ENCODE measurements at regions not wholly inside any gene's neighbourhood (a gene's known extent, or its start where the extent isn't known, plus 50 kb on each side); places are given as distances from the start of the nearest gene placed in this dataset.
"Not testable (repeated sequence)": the region's sequence is repeated elsewhere in the genome, so short reads cannot be mapped to it uniquely, and the experiment has no call there.

- DNase-seq = no peak
Measured at GRCh38 chr12:40431169-40431568, 206.4 kb downstream of the LRRK2 start.

DNA sequence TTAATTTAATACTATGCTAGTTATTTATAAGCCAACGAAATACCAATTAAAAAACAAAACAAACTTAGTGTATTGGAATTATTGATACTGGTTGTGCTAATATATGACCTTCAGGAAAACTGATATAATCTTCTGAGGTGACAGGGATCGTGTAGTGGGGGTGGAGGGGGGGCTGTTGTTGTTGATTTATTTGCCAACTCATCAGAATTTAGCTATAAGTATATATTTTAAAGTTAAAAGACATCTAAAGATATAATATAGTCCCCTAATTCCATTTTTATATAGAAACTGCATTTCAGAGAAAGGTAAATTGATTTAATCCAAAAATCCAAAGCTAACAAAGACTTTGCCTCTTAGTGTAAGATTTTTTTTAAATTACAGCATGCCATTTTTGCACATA, 210.5 kb downstream of the LRRK2 start:
- DNase-seq = no peak

GRCh38 chr12:40435951-40436350, 211.2 kb downstream of the LRRK2 start:
- DNase-seq = no peak

DNA sequence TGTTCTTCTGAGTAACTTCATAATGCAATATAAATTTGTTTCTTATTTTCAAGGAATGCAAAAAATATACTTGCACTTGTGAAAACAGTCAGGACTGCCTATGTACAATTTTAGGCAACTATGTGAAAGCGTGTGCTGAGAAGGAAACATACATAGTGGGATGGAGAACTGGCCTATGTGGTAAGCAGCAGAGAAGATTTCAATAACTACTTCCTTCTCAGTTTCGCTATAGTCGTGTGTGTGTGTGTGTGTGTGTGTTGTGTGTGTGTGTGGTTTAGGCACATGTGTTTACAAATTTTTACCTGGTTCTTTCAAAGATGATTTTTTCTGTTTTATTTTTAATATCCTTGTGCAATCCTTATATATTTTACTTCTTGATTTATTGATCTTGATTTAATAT, 211.8 kb downstream of the LRRK2 start:
- no peak for DNase-seq

DNA sequence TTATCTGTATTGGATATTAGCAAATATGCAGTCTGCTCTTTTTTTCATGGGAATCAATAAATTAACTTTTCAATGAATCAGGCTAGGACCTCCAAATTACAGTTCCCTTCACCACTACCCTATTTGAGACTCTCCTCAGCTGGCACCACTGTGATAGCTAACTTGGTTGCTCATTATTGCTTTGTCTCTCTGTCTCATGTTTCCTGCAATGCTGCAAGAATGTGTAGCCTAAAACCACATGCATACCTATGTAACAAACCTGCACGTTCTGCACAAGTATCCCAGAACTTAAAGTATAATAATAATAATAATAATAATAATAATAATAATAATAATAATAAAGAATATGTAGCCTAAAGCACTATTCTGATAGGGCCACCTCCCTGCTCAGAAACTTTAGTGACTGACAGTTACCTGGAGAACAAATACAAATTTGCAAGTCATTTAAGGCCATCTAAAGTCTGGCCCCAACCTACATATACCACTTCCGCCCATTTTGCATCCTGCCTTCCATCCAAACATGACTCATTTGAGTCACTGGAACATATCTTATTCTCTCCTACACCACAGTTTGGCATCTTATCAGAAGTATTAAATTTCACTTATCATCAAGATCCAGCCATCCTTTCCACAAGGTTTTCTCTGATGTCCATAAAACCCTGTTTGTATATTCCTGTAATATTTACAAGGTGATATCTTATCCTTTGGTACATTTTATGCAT, 215.1 kb downstream of the LRRK2 start:
- no peak for DNase-seq

DNA sequence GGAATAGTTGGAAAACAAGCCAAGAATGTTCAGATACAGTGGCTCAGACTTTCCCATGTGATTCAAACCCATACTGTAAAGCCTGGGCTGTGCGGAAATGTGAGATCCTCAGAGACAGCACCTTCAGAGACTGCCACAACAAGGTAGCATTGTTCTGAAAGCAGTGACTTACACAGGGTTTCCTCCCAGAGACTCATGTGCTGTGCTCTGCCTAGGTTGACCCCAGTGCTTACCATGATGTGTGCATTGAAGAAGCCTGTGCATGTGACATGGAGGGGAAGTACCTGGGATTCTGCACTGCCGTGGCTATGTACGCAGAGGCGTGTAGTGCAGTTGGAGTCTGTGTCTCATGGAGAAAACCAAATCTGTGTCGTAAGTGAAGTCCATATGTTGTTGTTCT, 219.4 kb downstream of the LRRK2 start:
- DNase-seq = no peak

DNA sequence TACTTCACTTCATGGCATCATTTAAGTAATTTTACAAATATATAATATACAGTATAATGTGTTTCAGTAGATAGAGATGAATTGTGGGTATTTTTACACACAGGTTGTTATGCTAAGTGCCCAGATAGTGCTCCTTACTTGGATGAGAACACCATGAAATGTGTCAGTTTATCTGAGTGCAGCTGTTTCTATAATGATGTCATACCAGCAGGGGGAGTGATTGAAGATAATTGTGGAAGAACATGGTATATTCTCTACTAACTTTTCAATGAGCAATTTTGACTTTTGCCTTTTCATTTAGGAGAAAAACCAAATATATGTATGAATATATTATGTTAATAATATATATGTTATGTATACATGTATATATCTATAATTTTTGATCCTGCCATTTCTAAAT, 221.6 kb downstream of the LRRK2 start:
- DNase-seq = no peak

GRCh38 chr12:40448523-40448922, 223.7 kb downstream of the LRRK2 start:
- DNase-seq = not testable (repeated sequence)

GRCh38 chr12:40451661-40452060, 226.9 kb downstream of the LRRK2 start:
- no peak for DNase-seq

DNA sequence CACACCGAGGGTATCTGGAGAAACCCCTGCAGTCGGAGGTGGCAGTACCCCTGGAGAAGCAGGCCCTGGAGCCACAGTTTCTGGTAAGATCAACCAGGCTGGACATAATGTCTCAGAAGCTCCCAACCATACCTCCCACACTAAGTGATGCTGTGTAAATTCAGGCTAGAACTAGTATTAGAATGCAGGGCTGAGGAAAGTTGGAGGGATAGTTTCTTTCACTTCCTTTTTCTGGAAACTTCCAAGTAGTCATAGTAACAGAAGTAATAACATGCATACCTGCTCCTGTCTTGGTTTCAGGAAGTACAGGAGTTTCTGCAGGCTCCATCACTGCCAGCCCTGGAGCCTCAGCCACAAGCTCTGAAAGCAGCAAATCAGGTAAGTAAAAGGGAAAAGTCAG, 228.1 kb upstream of the CNTN1 start:
- DNase-seq = no peak

- DNase-seq = no peak
Measured at GRCh38 chr12:40469736-40470135, 222.5 kb upstream of the CNTN1 start.

DNA sequence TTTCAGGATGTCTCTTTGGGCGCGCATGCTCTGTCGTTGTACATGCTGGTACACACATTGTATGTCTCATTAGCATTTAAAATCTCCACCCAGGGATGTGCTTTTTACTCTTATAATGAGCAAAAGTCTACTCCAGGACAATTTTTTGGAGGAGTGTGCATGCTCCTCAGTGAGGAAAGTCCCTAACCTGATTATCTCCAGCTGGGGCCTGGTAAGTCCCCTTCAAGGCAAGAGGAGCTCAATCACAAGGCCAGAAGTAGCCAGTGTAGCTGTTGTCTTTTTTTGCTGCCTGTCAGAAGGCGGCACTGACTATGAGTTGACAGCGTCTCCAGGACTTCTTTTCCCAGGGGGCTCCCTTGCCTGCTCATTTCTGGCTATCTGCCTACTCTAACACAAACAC, 218.3 kb upstream of the CNTN1 start:
- DNase-seq = peak in 1 of 2 experiments; percentile 6

DNA sequence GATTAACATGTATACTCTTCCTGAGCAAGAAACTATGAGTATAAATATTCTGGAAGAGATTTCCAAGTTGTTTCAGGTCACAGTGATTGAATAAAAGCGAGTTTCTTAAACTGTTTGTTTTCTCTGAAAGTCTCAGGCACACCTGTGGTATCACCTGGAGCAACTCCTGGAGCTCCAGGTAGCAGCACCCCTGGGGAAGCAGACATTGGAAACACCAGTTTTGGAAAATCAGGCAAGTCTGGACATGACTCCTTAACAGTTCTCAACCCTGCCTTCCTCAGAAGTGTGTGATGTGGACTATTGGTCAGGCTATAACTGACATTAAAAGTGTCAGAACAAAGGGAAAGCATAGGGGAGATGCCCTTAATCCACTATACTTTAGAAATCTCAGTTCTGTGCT, 217.6 kb upstream of the CNTN1 start:
- DNase-seq = no peak

GRCh38 chr12:40499856-40500255, 192.4 kb upstream of the CNTN1 start:
- DNase-seq = no peak

- DNase-seq = no peak
Measured at GRCh38 chr12:40502322-40502721, 189.9 kb upstream of the CNTN1 start.

DNA sequence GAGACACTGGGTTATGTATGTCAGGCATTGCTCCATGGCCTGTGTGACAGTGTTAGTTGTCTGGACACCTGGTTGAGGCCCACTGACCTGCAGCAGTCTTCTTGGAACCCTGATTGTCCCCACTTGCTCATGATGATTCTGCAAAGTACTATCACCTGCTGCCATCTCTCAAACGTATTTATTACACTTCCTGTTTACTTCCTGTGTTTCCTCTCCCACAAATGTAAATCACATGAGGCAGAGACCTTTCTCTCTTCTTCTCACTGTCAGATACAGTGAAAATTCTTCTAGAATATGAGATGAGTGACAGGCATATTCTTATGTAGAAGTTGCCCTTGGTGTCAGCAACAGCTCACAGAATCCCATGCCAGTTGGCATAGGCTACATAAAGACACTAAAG, 186.9 kb upstream of the CNTN1 start:
- DNase-seq = no peak

GRCh38 chr12:40508421-40508820, 183.8 kb upstream of the CNTN1 start:
- no peak for DNase-seq

- DNase-seq = no peak
Measured at GRCh38 chr12:40511341-40511740, 180.9 kb upstream of the CNTN1 start.

- no peak for DNase-seq
Measured at GRCh38 chr12:40515041-40515816, 177.0 kb upstream of the CNTN1 start.

- DNase-seq = no peak
Measured at GRCh38 chr12:40522837-40523236, 169.4 kb upstream of the CNTN1 start.

DNA sequence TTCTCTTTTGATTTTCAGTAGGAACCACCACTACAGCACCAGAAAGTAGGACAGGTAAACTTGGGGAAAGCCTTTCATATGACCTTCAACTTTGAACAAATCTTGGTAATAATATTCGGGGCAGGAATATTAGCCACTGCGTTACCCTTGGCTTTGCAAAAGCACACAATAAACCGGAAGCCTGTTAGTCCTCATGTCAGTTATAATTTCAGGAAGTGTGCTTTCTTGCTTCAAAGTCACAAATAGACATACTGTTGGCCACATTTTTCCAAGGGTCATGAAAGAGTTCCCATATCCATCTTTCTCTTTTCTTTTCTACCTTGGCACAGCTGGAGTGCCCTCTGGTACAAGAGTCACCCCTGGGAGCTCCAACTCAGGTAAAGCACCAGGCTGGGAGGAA, 167.2 kb upstream of the CNTN1 start:
- DNase-seq = no peak

- DNase-seq = no peak
Measured at GRCh38 chr12:40534828-40535227, 157.4 kb upstream of the CNTN1 start.

GRCh38 chr12:40551466-40551865, 140.8 kb upstream of the CNTN1 start:
- no peak for DNase-seq

- no peak for DNase-seq
Measured at GRCh38 chr12:40552868-40553267, 139.4 kb upstream of the CNTN1 start.

DNA sequence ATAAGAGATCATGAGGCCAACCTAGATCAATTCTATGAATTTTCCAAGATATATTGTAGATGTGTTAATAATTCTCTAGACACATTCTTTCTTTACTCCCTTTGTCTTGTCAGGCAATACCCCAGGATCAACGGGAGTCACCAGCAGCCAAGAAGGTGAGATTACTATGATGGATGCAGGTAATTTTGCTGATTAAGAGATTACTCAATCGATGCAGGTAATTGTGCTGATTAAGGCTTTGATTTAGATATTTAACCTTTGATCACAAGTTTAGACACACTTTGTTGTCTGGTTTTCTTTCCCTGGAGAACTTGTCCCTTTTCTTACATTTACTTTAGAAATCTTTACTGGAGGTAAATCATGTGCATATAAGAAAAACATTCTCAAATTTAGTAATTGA, 134.3 kb upstream of the CNTN1 start:
- DNase-seq = no peak
